ENCODE measurements at regions not wholly inside any gene's neighbourhood (a gene's known extent, or its start where the extent isn't known, plus 50 kb on each side); places are given as distances from the start of the nearest gene placed in this dataset.
"Not testable (repeated sequence)": the region's sequence is repeated elsewhere in the genome, so short reads cannot be mapped to it uniquely, and the experiment has no call there.

DNA sequence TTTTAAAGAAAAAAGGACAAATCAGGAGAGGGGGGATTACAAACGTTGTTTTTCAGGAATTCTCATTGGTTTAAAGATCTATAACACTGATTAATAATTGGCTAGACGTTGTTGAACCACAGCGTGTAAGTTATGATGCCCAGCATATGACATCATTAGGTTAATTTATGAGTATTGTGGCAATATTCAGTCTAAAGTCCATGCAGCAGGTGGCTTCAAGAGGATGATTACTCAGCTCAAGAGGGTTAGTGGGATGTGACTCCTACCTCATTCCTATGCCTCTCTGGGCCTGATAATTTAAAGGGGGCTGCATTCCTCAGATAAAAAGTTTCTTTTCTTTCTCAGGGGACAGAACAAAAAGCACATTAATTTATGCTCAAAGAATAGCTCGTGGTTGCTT, 1309.0 kb downstream of the EPHA7 start:
- 44 to 67% methylated on average over 4 of the region's 4 CpGs for WGBS, 2 donors
- DNase-seq: no peak
- Histone ChIP-seq H3K4me1 (ENCODE audit: control insufficient read depth in 5 of 5, insufficient read depth in 5 of 5, low read length in 5 of 5) (no peaks in the 10 kb centered on the region), H3K4me3 (no peak overlapping the region), H3K9ac (ENCODE audit: insufficient read depth in 1 of 2, low read length in 2 of 2) (no peak overlapping the region), H3K27me3 (ENCODE audit: control insufficient read depth in 3 of 3, insufficient read depth in 3 of 3, low read length in 2 of 3) (no peaks in the 10 kb centered on the region), H3K36me3 (ENCODE audit: control insufficient read depth in 4 of 4, insufficient read depth in 4 of 4, low read length in 4 of 4) (no peaks in the 10 kb centered on the region), H3K27ac (ENCODE audit: low read depth in 1 of 2, low read length in 1 of 2) (no peak overlapping the region), H3K9me3 (ENCODE audit: control insufficient read depth in 4 of 4, insufficient read depth in 3 of 4, low read length in 3 of 4) (no peaks in the 10 kb centered on the region)
- TF ChIP-seq, protein P1, sequence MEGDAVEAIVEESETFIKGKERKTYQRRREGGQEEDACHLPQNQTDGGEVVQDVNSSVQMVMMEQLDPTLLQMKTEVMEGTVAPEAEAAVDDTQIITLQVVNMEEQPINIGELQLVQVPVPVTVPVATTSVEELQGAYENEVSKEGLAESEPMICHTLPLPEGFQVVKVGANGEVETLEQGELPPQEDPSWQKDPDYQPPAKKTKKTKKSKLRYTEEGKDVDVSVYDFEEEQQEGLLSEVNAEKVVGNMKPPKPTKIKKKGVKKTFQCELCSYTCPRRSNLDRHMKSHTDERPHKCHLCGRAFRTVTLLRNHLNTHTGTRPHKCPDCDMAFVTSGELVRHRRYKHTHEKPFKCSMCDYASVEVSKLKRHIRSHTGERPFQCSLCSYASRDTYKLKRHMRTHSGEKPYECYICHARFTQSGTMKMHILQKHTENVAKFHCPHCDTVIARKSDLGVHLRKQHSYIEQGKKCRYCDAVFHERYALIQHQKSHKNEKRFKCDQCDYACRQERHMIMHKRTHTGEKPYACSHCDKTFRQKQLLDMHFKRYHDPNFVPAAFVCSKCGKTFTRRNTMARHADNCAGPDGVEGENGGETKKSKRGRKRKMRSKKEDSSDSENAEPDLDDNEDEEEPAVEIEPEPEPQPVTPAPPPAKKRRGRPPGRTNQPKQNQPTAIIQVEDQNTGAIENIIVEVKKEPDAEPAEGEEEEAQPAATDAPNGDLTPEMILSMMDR (IDR thresholded peaks at IDR 0.05; ENCODE audit: control extremely low read depth, extremely low read depth): no peak
- ATAC-seq (ENCODE audit: insufficient read depth, low FRiP score): no peak

GRCh38 chr6:92109956-92110355, 1309.4 kb downstream of the EPHA7 start:
- Histone ChIP-seq H3K27ac (ENCODE audit: low read depth in 1 of 2, low read length in 1 of 2) (no peak overlapping the region), H3K9me3 (ENCODE audit: control insufficient read depth in 4 of 4, insufficient read depth in 3 of 4, low read length in 3 of 4) (no peaks in the 10 kb centered on the region), H3K4me3 (no peak overlapping the region), H3K4me1 (ENCODE audit: control insufficient read depth in 5 of 5, insufficient read depth in 5 of 5, low read length in 5 of 5) (no peaks in the 10 kb centered on the region), H3K27me3 (ENCODE audit: control insufficient read depth in 3 of 3, insufficient read depth in 3 of 3, low read length in 2 of 3) (no peaks in the 10 kb centered on the region), H3K9ac (ENCODE audit: insufficient read depth in 1 of 2, low read length in 2 of 2) (no peak overlapping the region), H3K36me3 (ENCODE audit: control insufficient read depth in 4 of 4, insufficient read depth in 4 of 4, low read length in 4 of 4) (no peaks in the 10 kb centered on the region)
- ATAC-seq (ENCODE audit: insufficient read depth, low FRiP score) (no peak), DNase-seq (no peak)
- WGBS, 2 donors: 63% methylated on average over 5 of the region's 5 CpGs
- TF ChIP-seq, protein P1 (IDR thresholded peaks at IDR 0.05; ENCODE audit: control extremely low read depth, extremely low read depth): no peak

DNA sequence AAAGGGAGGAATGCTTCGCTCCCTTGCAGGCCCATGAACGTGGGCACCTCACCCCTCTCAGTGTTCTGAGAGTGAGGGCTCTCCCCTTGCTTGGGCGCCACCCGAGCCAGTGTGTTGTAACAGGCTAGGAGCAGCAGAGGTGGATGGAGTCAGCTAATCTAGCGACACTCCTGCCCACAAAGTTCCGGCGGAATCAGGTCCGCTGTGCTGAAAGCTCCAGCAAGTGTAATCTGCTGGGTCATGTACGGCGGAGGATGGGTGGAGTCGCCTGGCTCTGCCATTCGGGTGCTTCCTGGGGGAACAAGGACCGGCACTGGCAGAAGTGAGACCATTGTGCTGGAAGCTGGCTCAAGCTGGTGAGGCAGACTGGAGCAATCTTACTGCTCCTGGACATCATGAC, 1310.1 kb downstream of the EPHA7 start:
- TF ChIP-seq, protein P1 (IDR thresholded peaks at IDR 0.05; ENCODE audit: control extremely low read depth, extremely low read depth): no peak
- H3K27me3 ChIP-seq (ENCODE audit: control insufficient read depth in 3 of 3, insufficient read depth in 3 of 3, low read length in 2 of 3): no peaks in the 10 kb centered on the region
- no peak overlapping the region for H3K9ac ChIP-seq (ENCODE audit: insufficient read depth in 1 of 2, low read length in 2 of 2)
- no peaks in the 10 kb centered on the region for H3K4me1 ChIP-seq (ENCODE audit: control insufficient read depth in 5 of 5, insufficient read depth in 5 of 5, low read length in 5 of 5)
- no peak for DNase-seq
- H3K27ac ChIP-seq (ENCODE audit: low read depth in 1 of 2, low read length in 1 of 2): no peak overlapping the region
- H3K9me3 ChIP-seq (ENCODE audit: control insufficient read depth in 4 of 4, insufficient read depth in 3 of 4, low read length in 3 of 4): no peaks in the 10 kb centered on the region
- H3K36me3 ChIP-seq (ENCODE audit: control insufficient read depth in 4 of 4, insufficient read depth in 4 of 4, low read length in 4 of 4): no peaks in the 10 kb centered on the region
- ATAC-seq (ENCODE audit: insufficient read depth, low FRiP score): no peak
- 93 to 96% methylated on average over 13 of the region's 13 CpGs for WGBS, 2 donors
- no peak overlapping the region for H3K4me3 ChIP-seq

GRCh38 chr6:92086750-92087149, 1332.6 kb downstream of the EPHA7 start:
- H3K27ac ChIP-seq (ENCODE audit: low read depth in 1 of 2, low read length in 1 of 2): no peak overlapping the region
- H3K9me3 ChIP-seq (ENCODE audit: control insufficient read depth in 4 of 4, insufficient read depth in 3 of 4, low read length in 3 of 4): peaks cover 0 to 4% (median 0%) of the 10 kb centered on the region in 4 donors
- no peak for ATAC-seq (ENCODE audit: insufficient read depth, low FRiP score)
- H3K4me3 ChIP-seq: no peak overlapping the region
- no peak for DNase-seq
- TF ChIP-seq, protein P1 (IDR thresholded peaks at IDR 0.05; ENCODE audit: control extremely low read depth, extremely low read depth): no peak
- H3K4me1 ChIP-seq (ENCODE audit: control insufficient read depth in 5 of 5, insufficient read depth in 5 of 5, low read length in 5 of 5): no peaks in the 10 kb centered on the region
- H3K27me3 ChIP-seq (ENCODE audit: control insufficient read depth in 3 of 3, insufficient read depth in 3 of 3, low read length in 2 of 3): no peaks in the 10 kb centered on the region
- no peaks in the 10 kb centered on the region for H3K36me3 ChIP-seq (ENCODE audit: control insufficient read depth in 4 of 4, insufficient read depth in 4 of 4, low read length in 4 of 4)
- WGBS, 2 donors: 95% methylated on average over 2 of the region's 2 CpGs
- no peak overlapping the region for H3K9ac ChIP-seq (ENCODE audit: insufficient read depth in 1 of 2, low read length in 2 of 2)

DNA sequence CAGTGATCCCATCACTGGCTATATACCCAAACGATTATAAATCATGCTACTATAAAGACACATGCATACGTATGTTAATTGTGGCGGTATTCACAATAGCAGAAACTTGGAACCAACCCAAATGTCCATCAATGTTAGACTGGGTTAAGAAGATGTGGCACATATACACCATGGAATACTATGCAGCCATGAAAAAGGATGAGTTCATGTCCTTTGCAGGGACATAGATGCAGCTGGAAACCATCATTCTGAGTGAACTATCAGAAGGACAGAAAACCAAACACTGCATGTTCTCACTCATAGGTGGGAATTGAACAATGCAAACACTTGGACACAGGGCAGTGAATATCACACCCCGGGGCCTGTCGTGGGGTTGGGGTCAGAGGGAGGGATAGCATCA, 1335.4 kb downstream of the EPHA7 start:
- H3K4me1 ChIP-seq (ENCODE audit: control insufficient read depth in 5 of 5, insufficient read depth in 5 of 5, low read length in 5 of 5); H3K4me3 ChIP-seq; ATAC-seq (ENCODE audit: insufficient read depth, low FRiP score); H3K27me3 ChIP-seq (ENCODE audit: control insufficient read depth in 3 of 3, insufficient read depth in 3 of 3, low read length in 2 of 3); H3K36me3 ChIP-seq (ENCODE audit: control insufficient read depth in 4 of 4, insufficient read depth in 4 of 4, low read length in 4 of 4); H3K9ac ChIP-seq (ENCODE audit: insufficient read depth in 1 of 2, low read length in 2 of 2); DNase-seq; H3K27ac ChIP-seq (ENCODE audit: low read depth in 1 of 2, low read length in 1 of 2); H3K9me3 ChIP-seq (ENCODE audit: control insufficient read depth in 4 of 4, insufficient read depth in 3 of 4, low read length in 3 of 4): not testable (repeated sequence)
- 95 to 96% methylated on average over 5 of the region's 5 CpGs for WGBS, 2 donors

Measured in lung (tissue), 11 donors.